GM18517 (cell line): ENCODE measurements at regions not wholly inside any gene's neighbourhood (a gene's known extent, or its start where the extent isn't known, plus 50 kb on each side); places are given as distances from the start of the nearest gene placed in this dataset.
"Not testable (repeated sequence)": the region's sequence is repeated elsewhere in the genome, so short reads cannot be mapped to it uniquely, and the experiment has no call there.

Experiments used
- ATAC-seq: cut with Tn5 transposase; IDR thresholded peaks from one replicate; pipeline ENCODE4 v1.9.1; 2021; ENCODE audit warnings: mild to moderate bottlenecking, moderate library complexity; ENCODE audit not compliant: unreplicated experiment

DNA sequence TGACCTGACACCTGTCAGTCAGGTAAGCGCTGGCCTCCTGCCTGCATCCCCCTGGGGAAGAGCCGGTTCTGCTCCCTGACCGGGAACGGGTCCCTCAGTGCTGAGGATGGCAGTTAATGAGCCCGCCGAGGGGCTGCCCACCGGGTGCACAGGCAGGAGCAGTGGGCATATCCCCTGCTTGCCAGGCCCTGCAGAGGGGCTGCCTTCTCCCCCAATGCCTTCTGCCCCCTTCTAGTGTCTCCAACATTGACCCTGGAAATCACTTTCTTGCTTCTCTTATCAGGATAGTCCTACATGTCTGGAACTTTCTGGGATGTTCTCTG is 388.5 kb downstream of the SEC14L1 start:
- no peak for ATAC-seq

DNA sequence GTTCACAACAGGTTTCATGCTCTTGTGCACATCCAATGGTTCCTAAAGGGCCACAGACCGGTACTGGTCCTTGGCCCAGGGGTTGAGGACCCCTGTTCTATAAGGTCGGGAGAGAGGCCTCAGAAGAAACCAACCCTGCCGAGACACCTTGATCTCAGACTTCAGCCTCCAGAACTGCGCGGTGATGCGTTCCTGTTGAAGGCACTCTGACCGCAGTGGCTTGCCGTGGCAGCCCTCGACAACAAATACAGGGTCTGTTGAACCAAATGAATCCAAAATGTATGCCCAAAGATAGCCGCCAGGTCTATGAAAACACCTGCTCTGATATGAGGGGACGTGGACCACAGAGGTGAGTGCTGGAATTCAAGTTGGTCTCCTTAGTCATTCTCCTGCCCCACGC is 389.8 kb downstream of the SEC14L1 start:
- ATAC-seq: no peak

DNA sequence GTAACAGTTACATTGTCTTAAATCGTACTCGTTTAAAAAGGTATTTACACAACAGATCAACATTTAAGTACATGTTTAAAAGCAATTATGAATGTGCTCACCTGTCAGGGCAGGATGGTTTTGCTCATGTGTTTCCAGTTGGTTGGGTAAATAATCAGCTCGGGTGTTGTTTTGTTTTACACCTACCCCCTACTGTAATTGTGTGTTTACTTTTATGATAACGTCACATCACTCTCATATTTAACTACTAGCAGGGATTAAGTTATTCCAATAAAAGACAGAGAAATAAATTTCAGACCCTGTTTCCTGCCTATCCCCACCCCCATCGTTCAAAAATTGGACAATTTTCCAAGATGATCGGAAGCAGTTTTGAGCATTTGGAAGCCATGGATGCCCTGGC is 390.2 kb downstream of the SEC14L1 start:
- ATAC-seq: no peak

DNA sequence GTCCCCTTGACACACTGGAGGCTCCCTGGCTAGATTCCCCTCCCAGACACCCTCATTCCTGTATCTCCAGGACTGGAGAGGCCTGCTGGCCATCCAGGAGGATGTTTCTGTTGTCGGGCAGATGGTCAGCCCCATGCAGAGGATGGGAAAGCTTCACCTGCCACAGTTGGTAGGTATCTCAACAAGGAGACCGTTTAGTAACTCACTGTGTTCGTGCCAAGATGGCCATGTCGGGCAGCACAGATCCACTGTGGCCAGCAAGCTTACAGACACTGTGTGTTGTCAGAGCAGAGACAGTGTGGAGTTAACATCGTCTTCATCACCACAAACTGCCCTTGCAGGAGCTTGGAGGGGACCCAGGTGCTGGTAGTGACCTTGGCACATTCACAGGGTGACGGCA is 390.9 kb downstream of the SEC14L1 start:
- ATAC-seq: no peak

DNA sequence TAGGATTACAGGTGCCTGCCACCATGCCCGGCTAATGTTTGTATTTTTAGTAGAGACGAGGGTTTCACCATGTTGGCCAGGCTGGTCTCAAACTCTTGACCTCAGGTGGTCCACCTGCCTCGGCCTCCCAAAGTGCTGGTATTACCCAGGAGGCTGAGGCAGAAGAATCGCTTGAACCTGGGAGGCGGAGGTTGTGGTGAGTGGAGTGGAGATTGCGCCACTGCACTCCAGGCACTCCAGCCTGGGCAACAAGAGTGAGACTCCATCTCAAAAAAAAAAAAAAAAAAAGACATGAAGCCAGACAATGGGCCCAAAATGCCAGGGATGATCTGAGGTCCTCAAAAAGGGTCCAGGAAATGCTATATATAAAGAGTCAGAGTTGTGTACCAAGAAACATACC is 392.9 kb downstream of the SEC14L1 start:
- ATAC-seq: not testable (repeated sequence)

DNA sequence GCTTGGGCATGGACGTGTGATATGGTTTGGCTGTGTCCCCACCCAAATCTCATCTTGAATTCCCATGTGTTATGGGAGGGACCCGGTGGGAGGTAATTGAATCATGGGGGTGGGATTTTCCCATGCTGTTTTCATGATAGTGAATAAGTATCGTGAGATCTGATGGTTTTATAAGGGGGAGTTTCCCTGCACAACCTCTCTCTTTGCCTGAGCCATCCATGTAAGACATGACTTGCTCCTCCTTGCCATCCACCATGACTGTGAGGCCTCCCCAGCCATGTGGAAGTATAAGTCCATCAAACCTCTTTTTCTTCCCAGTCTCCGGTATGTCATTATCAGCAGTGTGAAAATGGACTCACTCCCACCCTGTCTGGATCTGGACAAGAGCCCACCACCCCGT is 393.4 kb downstream of the SEC14L1 start:
- ATAC-seq: no peak

DNA sequence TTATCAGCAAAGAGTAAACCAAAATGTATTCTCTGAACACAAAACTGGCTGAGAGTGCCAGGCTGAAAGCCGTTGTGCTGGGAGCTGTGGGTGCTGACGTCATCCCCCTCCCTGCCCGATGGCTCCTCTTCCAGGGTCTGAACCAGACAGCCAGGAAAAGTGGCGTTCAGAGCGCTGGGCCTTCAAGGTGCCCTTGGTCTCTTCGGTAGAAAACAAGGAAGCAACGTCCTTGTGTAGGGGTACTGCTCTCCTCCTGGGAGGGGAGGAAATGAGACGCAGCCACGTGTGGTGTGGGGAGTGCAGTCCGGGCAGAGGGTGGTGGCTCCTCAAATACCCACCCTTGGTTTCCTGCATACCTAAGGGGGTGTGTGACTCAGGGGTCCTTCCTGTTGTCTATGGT is 394.7 kb downstream of the SEC14L1 start:
- ATAC-seq: no peak

DNA sequence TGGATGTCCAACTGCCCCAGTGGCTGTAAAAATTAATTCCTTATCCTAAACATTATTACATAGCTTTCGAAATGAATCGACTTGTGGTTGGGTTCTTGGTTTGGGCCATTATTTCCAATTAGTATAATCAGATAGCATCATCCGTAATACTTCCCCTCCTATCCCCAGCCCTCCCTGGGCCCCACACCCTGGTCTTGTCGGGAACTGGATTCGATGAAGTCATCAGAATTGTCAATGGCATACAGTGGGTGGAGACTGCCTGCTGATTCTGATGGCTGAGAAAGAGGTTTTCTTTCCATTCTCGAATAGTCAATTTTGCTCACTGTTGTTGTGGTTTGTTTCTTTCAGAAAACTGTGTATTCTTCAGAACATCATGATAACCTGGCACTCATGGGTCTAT is 395.1 kb downstream of the SEC14L1 start:
- no peak for ATAC-seq

DNA sequence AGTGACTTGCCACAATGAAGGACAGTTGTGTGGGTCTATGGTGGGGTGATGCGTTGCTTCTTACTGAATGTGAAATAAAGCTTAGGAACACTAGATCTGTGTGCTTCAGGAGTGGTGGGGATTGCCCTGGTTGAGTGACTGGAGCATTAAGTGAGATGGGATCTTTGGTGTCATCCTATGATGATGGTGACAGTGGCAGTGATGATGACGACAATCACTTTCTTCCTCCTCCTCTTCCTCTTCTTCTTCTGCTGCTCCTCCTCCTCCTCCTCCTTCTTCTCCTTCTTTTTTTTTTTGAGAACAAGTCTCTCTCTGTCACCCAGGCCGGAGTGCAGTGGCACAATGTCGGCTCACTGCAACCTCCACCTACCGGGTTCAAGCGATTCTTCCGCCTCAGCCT is 396.8 kb downstream of the SEC14L1 start:
- ATAC-seq: no peak

DNA sequence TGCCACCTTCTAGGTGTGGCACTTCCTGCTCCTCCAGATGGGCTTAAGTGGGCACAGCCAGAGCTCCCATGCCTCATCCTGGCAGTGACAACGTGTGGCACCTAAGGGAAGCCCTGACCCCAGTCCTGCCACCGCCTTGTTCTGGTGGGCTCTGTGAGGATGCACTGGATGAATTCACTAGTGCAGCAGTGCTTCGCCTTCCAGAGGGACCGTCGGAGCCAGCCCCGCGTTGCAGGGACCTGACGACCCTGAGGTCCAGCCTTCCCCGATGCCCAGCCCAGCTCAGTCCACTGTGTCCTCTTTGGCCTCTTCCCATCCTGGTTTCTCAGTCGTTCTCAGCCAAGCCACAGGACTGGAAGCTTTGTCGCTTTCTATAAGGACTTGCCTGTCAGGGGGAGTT is 399.8 kb downstream of the SEC14L1 start:
- no peak for ATAC-seq

DNA sequence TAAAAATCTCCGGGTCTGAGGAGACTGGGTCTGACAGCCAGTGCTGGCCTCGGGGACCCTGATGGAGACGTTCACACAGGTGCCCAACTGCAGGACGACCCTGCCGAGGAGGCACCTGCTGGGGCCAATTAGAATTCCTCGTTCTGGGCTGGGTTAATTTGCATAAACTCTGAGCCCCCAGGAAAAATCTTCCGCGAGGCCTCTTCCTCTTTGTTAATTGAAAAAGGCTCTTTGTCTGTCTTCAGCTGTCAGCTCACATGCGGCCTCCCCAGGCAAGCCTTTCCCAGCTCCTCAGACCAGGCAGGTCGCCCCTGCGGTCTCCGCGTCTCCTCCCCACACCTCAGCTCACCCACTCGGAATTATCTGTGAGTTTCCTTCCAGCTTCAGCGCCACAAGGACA is 400.2 kb downstream of the SEC14L1 start:
- no peak for ATAC-seq

DNA sequence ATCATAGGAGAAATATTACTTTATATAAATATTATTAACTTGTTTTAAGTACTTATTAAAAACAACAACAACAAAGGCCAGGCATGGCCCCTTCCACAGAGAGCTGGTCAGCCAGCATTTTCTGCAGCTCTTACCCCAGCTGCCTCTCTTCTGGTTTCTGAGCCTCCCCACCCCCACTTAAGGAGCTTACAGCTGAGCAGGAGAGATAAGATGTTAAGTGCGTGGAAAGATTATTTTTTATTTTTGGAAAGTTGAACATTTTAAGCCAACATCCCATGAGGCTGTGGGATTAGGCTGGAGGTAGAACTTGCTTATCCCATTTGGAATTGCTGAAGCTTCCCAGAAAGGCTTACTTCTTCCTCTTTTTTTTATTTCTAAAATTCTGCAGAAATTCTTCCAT is 401.2 kb downstream of the SEC14L1 start:
- ATAC-seq: no peak

DNA sequence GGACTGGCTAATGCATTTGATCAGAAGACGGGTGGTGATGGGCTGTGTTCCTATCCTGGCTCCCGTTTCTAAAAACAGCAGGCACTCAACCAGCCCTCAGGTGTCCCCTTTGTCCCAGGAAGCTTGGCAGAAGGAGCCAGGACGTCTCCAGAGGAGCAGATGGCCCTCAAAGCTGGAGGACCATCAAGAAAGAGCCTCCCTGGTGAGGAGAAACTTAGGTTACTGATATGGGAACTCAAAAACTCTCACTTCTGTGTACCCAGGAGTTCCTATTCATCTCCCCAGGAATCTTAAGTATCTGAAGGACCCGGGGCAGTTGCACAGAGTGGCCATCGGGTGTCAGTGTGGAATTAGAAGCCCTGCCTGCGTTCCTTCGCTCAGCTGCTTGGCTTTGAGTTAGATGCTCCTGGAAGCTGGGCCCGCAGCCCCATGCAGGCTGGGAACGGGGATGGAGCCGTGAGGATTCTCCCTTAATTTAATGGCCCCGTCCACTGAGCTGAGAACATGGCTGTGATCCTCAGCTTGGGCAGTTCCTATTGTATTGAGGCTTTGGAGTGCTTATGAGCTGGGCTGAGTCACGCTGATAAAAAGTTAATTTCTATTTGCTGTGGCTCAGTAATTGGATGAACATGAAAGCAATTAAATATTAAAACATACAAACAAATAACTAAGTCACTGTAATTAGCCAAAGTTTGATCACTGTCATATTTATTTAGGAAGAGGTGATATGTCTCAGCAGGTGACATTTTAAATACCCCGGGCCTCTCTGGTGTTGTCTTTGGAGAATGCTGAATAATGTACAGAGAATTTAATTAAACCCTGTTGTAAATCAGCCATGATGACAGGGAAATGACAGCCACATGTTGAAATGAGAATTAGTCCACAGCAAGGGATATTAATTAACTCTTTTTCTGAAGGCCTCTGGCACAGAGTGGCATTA is 402.1 kb downstream of the SEC14L1 start:
- ATAC-seq: no peak

DNA sequence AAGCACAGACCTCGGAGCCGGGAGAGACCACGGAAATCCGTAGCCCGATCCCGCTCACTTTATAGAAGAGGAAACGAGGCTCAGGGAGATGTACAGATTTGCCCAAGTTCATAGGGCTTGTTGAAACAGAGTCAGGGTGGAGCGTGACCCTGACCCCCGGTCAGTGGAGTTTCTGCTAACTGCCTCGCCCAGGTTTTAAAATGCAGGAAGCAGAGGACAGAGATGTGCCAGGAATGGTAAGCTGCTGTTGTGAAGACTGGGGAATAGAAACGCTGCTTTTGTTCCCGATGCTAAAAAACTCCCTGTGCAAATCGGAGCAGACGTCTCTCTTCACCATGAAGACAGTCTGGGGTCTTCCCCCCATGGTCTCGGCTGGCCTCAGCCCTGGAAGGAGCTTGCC is 403.0 kb downstream of the SEC14L1 start:
- no peak for ATAC-seq

DNA sequence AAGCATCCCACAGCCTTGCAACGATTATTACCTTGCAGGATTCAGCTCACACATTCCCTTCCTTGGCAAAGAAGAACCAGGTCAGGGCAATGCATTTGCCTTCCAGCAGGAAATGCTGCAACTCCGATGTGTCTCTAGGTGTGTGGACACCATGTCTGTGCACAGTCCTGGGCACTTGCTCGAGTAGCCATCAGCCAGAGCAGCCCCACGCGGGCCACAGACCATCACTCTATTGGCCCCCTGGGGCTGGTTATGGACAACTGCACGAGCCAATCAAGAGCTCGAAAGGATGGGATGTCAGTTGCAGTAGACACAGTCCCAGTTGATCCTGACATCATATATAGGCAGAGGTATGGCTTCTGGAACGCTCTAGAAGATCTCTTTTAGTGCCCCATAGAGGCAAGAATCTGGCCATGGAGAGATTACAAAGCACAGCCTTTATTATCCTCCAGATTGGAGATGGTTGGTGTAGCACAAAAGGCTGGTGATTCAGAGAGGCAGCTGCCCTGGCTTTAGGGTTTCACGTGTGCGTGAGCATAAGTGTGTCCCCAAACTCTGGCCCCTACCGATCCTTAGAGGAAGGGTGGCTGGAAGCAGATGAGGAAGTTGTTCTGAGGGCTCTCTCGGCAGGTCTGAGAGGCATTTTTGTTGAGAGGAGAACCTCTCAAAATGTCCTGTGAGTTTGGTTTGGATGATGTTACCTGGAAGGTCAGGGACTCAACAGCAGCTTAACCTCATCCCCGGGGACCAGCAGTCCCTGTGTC is 403.8 kb downstream of the SEC14L1 start:
- ATAC-seq: no peak

DNA sequence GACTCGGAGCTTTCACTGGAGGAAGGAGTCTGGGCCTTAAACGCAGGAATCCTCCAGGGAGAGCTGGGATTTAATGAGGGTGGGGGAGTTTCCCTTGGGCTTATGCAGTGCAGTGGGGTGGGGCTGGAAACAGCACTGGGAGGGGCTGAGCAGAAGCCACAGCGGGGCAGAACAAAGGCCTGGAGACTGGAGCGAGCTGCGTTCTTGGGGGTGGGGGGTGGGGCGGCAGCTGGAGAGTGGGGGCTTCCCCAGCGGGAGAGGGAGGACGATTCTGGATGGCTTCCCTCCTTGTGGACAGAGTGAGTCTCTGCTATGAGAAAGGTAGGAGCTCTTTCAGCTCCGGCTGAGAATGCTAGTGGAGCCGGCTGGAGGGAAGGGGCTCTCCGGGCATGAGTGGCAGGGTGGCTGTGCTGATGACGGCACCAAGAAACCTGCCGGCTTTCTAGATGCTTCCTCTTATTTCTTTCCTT is 406.0 kb downstream of the SEC14L1 start:
- ATAC-seq: no peak

DNA sequence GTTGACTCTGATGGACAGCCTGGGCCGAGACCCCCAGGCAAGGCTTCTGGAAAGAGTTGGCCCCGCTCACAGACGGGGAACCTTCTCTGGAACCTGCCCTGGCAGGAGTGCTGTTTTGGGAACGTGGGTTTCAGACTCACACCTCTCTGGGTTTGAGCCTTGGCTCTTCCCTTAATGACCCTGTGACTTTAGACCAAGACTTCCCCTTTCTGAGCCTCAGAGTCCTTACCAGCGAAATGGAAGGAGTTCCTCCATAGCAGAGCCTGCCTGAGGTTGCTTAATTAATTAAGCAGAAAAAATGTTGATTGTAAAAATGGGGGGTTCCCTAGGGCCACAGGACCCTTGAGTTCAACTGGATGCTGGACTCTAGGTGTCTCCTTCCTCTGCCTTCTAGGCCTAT is 408.2 kb downstream of the SEC14L1 start:
- no peak for ATAC-seq

DNA sequence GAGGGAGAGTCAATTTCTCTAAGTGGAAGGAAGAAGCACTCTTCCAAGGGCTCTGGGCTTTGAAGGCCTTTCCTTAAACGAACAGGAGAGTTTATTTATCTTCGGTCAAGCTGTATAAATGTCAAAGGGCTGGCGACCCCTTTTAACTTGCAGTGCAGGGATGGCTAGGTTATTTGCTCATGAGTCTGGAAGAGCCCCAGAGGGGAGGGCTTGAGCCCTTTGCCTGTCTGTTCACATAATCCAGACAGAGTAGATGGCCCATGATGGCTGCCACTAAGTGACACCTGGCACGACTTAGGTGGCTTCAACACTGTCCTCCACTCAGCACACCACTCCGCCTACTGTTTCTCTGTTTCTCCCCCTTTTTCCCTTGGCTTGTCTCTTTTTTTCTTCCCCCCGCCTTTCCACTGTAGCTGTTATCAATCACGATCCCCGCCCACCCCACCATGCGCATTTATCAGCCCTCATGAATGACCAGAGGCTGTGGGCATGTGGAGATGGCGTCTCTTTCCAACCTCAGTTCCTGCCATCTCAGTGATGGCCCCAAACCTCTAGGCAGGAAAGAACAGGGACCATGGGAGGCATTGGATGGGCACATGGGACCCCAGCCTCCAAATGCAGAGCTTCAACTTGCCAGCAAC is 408.7 kb upstream of the TNRC6C start:
- ATAC-seq: no peak

DNA sequence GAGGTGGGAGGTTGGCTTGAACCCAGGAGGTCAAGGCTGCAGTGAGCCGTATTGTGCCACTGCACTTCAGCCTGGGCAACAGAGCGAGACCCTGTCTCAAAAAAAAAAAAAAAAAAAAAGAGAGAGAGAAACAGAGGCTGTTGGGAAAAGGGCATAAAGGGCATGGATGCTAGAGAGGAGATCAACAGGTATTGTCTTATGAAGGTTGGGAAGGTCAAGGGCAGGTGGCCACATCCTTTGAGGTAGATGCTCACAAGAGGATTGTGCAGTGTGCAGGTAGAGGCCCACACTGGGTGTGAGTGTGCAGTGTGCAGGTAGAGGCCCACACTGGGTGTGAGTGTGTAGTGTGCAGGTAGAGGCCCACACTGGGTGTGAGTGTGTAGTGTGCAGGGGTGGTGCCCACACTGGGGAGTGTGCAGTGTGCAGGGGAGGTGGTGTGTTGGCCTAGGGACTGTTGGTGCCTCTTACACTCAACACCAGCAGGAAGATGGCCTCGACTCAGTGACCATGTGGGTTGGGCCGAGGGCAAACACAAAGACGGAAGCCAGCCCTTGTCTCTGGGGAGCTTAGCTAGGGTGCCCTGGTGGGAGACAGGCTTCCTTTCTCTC is 404.9 kb upstream of the TNRC6C start:
- no peak for ATAC-seq

DNA sequence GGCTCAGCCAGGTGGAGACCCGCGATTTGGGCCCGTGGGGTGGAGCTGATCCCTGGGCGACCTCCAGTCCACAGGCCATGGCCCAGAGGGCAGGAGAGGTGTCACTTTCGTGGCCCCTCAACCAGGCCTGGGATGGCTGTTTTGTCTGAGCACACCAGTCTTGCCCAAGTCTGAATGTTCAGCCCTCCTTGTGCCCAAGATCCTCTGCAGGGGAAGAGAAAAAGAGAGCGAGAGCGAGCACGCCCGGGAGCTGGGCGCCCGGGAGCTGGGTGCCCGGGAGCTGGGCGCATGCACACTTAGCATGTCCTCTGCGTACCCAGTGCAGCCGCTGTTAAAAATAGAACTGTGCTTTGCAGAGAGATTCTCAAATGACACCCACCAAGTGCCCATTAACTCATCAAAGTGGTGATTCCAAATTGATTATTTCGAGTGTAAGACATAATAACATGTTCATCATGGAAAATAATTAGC is 403.3 kb upstream of the TNRC6C start:
- ATAC-seq: no peak

DNA sequence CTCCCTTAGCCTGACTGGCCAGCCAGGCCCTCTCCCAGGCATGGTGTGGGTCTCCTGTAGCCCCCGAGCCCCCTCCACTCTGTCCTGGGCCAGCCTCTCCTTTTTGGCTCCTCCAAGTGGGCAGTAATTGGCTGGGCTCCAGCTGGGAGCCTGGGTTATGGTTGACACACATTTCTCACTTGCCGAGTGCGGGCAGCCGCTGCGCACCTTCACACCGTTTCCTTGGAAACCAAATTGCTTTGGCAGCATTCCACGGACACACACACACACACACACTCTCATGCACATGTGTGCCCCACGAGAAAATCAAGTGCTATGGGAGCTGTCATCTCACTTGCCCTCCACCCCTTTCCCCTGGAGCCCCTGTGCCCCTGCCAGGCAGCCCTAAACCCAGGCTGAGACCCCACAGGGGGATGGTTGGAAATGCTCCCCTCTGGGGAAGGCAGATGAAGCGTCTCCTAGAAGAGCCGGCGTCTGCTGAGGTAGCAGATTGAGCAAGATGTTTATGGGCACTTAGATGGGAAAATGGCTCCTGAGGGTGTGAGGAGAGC is 402.7 kb upstream of the TNRC6C start:
- ATAC-seq: no peak
